ENCODE measurements at regions not wholly inside any gene's neighbourhood (a gene's known extent, or its start where the extent isn't known, plus 50 kb on each side); places are given as distances from the start of the nearest gene placed in this dataset.
"Not testable (repeated sequence)": the region's sequence is repeated elsewhere in the genome, so short reads cannot be mapped to it uniquely, and the experiment has no call there.

DNA sequence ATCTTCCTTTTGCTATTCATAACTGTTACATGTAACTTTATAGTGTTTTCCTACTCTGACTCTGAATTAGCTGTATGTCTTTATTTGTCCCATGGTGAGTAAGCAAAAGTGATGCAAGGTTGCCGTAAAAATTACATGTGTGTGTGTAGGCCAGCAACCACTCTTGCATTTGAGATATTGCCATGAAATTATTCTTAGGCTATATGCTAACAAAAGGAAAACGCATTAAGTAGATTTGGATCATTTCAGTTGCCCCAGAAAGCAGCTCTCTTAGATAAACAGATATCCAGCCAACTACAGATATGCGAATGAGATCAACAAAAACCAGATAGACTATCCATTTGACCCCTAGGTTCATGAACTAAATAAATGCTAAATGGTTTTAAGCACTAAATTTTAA, 73.6 kb downstream of the CYLC2 start:
- peak; percentile 14 for DNase-seq (ENCODE audit: low read depth)

DNA sequence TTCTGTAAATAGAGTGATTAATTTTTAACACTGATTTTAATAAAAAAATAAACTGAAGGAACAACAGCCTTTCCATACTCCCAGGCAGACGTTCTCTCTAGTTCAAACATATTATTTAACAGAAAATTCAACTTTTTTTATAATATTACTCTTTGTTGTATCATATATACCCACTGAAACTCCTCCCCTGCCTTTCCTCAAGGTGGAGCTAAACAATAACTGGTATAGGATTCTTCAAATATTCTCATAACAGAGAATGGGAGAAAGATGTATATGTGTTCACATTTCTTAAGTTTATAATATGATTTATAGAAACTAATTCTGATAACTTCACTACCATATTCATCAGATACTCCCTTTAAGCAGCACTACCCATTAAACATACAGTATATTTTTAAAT, 83.4 kb downstream of the CYLC2 start:
- no peak for DNase-seq (ENCODE audit: low read depth)

DNA sequence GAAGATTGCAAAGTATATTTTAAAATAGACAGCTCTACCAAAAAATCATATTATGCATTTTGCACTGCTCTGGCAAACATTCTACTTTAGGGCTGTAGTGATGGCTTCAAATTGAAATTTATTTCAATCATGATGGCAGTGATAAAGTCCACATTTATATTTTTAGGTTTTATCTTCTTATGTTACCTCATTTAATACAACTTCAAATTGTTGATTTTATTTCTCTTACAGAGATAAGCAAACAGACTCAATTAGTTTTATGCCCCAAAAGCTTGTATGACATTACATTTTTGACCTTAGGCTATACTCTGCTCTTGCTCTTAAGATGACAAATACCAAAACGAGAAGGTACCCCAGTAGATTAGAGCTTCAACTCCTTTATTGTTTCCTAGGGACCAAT, 87.4 kb downstream of the CYLC2 start:
- no peak for DNase-seq (ENCODE audit: low read depth)

DNA sequence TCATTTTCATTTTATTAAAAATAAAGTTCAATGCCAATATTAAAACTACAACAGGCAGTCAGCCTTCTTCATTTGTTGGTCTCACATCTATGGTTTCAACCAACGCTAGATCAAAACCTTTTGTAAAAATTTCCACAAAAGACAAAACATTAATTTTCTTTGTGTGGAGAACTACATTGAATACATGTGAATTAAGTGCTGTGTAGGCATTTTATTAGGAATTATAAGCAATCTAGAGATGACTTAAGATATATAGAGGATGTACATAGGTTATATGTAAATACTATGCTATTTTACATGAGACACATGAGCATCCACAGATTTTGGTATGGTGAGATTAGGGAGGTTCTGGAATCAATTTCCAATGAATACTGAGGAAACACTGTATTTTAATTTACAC, 94.2 kb downstream of the CYLC2 start:
- DNase-seq (ENCODE audit: low read depth): no peak

DNA sequence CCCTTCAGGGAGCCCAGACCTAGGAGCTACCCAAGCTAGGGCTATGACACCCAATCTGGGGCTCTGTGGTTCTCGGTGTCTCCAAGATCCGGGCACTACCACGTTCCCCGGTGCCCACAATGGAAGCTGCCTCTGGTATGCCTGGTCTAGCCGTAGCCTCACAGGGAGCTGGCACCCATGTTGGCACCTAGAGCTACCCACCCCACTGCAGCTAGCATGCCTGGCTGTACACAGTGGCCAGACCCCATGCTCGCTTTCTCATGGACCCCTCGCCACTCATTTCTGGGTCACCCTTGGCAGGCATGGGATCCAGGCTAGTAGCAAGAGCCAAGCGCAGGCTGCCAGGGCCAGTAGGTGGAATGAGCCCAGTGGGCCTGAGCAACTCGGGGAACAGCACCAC, 109.0 kb downstream of the CYLC2 start:
- no peak for DNase-seq (ENCODE audit: low read depth)

DNA sequence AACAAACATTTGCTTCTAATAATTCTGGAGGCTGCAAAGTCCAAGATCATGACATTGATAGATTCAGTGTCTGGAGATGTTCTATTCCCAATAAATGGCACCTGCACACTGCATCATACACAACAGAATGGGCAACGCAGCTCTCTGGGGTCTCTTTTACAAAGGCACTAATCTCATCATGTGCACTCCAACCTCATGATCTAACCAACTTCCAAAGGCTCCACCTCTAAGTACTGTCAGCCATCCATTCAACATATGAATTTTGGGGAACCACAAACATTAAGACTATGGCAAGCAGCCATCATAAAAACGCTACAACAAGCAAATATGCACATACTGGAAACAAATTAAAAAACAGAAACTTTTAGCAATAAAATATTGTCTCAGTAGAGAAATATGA, 121.1 kb downstream of the CYLC2 start:
- DNase-seq (ENCODE audit: low read depth): no peak

DNA sequence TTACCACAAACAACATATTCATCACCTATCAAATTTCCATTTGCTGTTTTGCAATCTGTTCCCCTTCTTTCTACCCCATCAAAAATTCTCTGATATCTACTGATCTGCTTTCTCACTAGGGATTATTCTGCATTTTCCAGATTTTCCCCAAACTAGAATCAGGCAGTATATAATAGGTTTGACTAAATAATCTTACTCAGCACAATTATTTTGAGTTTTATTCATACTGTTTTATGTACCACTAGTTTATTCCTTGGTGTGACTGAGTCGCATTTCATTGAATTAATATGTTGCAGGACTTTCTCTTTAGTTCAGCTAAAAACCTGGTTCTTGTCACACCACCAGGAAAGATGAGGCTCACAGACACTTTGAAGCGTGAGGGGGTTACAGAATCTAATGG, 131.4 kb downstream of the CYLC2 start:
- DNase-seq (ENCODE audit: low read depth): no peak

DNA sequence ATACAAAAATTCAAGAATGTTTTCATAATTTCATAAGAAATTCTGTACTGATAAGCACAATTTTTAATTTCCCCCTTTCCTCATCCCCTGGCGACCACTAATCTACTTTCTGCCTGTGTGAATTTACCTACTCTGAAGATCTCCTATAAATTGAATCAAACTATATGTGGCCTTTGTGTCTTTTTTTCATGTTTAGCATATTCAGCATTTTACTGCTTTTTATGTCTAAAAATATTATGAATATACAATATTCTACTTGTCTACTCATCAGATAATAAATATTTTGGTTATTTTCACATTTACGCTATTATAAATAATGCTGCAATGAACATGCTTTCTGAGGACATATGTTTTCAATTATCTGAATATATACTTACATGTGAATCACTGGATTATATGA, 144.8 kb downstream of the CYLC2 start:
- DNase-seq (ENCODE audit: low read depth): no peak

DNA sequence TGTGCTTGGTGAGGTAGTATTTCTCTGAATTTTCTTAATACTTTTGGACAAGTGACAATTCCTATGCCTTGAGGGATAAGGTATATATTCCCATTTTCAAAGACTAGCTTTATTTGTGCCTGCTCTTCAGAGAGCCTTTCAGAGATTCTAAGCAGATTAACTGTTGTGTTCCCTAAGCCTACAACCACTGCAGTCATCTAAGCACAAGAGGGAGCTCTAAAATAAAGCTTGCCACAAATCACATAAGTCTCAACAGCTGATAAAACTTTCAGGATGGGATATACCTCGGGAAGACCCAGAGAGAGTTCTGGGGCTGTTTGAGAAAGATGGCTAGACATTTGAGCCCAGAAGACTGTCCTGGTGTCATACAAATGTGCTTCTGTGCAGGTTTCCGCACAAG, 157.3 kb downstream of the CYLC2 start:
- DNase-seq (ENCODE audit: low read depth): no peak

DNA sequence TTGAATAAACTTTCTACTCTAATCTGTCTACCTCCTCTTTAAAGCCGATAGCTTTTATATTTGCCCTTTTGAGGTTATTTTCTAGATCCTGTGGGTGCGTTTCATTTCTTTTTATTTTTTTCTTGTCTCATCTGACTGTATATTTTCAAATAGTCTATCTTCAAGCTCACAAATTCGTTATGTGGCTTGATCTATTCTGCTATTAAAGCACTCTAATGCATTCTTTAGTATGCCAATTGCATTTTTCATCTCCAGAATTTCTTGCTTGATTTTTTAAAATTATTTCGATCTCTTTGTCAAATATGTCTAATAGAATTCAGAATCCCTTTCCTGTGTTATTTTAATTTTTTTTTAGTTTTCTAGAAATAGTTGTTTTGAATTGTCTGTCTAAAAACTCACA, 172.4 kb downstream of the CYLC2 start:
- DNase-seq (ENCODE audit: low read depth): no peak

DNA sequence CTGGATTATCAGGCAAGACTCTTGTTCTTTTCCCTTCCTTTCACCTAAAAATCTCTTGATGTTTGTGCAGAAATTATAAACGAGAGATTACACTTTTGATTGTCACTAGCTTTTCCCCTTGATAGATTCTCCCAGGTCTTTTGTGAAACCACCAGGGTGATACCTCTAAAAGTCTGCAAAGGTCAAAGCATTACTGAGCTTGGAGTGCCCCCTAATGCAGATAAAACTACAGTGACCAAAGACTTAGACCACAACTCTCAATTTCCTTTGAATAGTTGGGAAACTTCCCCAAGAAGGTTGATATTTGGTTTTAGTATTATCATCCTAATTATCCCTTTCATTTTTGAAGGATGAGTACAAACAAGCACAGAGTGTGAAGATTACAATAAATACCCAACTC, 173.1 kb downstream of the CYLC2 start:
- DNase-seq (ENCODE audit: low read depth): no peak

DNA sequence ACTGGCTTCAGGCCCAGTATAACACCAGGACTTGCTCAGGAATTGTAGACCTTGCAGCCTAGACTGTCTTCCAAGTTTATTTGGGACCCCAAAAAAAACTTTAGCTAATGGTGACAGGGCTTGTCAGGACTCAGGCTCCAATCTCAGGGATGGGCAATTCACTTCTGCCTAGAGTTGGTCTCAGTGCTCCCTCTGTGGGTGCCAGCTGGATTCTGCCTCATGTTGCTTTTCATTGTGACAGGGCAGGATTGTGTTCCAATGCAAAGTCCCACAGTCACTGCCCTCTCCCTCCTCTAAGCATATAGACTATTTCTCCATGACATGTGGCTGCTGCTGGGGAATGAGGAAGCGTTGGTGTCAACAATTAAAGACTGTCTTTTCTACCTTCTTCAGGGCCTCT, 174.7 kb downstream of the CYLC2 start:
- no peak for DNase-seq (ENCODE audit: low read depth)

DNA sequence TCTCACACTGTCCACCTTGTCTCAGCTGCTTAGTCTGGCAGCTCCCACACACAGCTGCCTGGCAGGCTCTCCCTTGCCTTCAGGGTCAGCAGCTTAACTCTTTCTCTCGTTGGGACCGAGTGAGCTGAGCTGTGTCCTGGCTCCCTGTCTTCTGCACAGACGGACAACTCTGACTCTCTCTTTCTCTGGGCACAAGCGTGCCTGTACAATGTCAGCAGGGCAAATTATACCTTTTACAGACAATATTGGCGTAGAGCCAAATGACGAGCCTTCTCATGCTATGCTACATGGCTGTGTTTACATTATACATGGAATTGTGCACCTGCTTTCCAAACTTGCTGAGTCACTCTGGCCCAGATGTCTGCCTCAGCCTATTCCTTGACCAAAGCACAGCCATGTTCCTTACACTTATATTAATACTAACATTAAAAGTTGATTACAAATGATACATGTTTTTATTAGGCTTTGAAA, 188.6 kb downstream of the CYLC2 start:
- peak; percentile 0 for DNase-seq (ENCODE audit: low read depth)

DNA sequence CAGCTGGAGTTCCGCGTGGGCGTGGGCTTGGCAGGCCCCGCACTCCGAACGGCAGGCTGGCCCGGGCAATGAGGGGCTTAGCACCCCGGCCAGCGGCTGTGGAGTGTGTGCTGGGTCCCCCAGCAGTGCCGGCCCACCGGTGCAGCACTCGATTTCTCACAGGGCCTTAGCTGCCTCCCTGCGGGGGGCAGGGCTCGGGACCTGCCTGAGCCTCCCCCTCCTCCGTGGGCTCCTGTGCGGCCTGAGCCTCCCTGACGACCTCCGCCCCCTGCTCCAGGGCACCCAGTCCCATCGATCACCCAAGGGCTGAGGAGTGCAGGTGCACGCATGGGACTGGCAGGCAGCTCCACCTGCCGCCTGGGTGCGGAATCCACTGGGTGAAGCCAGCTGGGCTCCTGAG, 191.8 kb downstream of the CYLC2 start:
- no peak for DNase-seq (ENCODE audit: low read depth)

DNA sequence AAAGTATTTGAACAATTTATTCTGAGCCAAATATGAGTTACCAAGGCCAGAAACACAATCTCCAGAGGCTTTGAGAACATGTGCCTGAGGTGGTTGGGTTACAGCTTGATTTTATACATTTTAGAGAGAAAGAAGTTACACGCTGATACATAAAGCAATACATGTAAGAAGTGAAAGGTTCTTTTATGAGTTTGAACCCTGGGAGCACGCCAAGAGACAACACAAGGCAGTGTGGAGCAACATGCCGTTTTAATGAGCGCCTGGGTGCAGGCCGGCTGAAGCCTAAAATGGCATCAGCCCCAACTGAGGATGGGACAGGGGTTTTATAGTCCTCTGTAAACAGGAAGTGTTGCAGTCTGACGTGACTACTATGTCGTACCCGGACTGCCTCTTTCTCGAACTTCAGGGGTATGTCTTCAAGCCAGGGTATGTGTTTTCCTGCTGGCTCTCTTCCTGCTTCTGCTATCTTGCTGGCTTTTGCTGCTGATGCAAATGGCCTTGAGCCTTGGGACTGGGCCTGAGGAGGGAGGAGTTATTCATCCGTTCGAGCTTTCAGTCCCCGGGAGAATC, 193.7 kb downstream of the CYLC2 start:
- no peak for DNase-seq (ENCODE audit: low read depth)

DNA sequence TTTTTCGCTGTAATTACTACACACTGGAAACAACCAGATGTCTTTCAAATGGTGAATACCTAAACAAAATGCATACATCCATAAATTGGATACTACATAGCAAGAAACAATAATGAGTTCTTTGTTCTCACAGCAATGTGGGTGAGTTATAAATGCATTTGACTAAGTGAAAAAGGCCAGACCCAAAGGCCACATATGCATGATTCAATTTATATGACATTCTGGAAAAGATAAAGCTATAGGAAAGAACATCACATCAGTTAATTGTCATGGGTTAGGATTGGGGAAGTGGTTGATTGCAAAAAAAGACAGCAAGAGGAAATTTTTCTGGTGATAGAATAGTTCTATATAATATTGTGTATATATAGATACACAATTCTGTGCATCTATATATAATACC, 198.9 kb downstream of the CYLC2 start:
- no peak for DNase-seq (ENCODE audit: low read depth)

DNA sequence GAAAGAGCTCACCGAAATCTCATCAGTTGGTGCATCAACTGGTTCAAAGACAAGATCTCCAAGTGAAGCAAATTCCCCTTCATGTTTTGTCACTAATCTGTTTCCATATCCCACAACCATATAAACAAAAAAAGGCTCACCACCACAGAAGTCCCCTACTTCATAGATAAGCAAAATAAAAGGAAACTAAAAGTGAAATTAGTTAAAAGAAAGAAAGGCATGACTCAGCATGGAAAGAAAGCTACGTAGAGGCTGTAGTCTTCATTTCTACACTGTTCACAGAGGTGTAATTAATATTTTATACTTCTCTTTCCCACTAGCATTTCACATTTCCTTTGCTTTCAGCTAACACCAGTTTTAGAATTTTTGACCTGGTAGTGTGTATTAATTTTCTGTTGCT, 208.0 kb downstream of the CYLC2 start:
- DNase-seq (ENCODE audit: low read depth): no peak

DNA sequence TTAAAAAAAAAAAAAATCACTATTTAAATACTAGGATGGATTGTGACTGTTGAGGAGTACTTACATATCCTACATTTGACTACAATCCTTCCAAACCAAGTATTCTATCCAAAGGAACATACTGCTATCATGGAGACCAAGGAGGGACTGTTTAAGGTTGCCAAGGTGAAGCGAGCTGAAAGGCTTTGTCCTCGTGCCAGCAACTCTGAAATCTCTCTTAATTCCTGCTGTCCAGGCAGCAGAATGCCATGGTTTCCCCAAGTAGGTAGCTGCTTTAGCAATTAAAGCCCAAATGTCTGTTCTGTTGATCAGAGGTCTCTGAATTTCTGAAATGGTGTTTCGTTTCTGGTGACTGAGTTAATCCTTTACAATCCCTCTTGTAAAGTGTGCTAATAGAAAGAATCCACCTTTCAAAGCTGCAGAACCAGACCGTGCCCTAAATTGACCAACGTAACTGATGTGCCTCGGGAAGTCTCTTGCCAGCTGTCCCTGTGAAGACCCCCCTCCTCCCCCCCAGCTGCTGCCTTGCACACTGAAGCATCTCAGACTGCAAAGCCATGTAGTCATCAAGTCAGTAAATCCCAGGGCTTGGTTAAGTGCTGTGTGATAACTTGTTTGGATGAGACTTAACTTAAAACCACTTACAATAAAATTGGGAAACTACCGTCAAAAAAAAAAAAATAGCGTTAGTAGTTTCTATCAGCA, 210.9 kb downstream of the CYLC2 start:
- DNase-seq (ENCODE audit: low read depth): not testable (repeated sequence)

DNA sequence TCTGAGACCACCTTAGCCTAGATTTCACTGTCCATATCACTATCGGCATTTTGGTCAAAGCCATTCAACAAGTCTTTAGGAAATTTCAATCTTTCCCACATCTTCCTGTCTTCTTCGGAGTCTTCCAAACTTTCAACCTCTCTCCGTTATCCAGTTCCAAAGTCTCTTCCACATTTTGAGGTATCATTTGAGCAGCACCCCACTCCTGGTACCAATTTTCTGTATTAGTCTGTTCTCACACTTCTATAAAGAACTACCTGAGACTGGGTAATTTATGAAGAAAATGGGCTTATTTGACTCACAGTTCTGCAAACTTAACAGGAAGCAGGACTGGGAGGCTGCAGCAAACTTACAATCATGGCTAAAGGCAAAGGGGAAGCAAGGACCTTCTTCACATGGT, 215.5 kb downstream of the CYLC2 start:
- DNase-seq (ENCODE audit: low read depth): no peak

DNA sequence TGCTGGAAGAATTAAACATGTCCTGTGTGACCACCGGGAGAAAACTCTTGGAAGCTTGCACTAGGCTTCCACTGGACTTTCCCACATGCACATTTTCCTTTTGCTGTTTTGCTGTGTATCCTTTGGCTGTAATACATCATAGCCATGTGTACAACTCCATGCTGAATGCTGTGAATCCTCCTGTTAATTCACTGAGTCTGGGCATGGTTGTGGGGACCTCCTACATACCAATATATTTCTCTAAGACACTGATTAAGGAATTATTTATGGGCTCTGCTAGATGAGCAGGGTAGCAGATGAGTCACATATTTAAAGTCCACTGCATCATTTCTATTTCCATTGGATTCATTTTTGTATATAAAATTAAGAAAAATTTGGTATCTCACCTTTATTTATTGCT, 220.1 kb downstream of the CYLC2 start:
- DNase-seq (ENCODE audit: low read depth): no peak

DNA sequence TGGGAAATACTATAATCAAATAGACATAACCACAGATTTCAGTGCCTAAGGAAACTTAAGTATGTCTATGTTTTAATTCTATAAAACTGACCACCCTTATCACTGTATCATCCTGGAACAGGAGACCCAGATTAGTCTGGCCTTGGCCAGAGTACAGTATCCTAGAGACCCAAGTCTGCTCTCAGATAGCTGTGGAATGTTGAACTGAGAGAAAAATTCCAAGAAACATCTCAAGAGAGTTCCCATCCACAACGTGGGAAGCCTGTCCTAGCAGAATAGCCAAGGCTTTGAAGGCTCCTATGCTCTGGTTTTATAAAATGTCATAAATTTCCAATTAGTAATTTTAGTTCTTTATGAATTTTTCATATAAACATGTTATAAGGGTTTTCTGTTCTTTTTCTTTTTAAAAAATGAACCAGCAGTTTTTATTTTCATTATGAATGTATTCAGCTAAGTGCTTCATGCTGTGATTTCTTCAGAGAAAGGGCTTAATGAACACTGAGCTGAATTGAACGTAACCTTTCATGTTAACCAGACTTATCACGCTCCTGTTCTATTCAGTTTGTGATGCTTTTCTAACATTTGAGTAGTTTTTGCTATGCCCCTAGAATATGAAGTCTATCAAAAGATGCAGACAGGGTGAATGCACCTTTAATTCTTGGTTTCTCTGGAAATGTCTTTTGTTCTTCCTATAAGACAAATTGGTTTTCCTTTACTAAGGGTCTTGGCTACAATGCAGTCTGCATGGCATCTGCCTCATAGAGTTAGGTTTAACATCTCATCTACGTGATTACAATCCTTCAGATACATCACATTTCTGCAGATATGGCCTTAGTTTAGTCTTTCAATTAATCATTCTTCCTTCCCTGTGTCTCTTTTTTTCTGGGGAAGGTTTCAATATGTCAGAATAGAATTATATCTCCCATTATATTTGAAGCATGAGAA, 230.8 kb downstream of the CYLC2 start:
- DNase-seq (ENCODE audit: low read depth): no peak

DNA sequence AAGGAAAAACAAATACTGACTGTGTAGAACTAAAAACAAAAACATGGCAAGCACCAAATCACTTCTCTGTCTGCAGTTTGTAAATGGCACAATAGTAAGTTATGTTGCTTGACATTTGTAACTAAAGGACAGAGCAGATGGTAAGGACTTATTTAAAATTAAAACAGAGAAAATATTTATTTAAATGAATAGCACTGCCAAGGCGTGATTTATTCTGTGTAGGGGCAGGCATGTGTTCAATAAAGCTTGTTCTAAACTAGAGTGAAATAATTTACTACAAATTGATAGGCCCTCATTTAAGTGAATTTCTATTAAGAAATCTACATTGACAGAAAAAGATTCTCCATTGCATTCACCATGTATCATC, 231.5 kb downstream of the CYLC2 start:
- DNase-seq (ENCODE audit: low read depth): no peak

DNA sequence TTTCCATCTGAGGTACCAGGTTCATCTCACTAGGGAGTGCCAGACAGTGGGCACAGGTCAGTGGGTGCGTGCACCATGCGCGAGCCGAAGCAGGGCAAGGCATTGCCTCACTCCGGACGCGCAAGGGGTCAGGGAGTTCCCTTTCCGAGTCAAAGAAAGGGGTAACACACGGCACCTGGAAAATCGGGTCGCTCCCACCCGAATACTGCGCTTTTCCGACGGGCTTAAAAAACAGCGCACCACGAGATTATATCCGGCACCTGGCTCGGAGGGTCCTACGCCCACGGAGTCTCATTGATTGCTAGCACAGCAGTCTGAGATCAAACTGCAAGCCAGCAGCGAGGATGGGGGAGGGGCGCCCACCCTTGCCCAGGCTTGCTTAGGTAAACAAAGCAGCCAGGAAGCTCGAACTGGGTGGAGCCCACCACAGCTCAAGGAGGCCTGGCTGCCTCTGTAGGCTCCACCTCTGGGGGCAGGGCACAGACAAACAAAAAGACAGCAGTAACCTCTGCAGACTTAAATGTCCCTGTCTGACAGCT, 242.5 kb downstream of the CYLC2 start:
- not testable (repeated sequence) for DNase-seq (ENCODE audit: low read depth)
